ENCODE measurements at regions not wholly inside any gene's neighbourhood (a gene's known extent, or its start where the extent isn't known, plus 50 kb on each side); places are given as distances from the start of the nearest gene placed in this dataset.
"Not testable (repeated sequence)": the region's sequence is repeated elsewhere in the genome, so short reads cannot be mapped to it uniquely, and the experiment has no call there.

- no peak for TF ChIP-seq SMC3 (IDR thresholded peaks at IDR 0.05)
- no peak for TF ChIP-seq JUN (IDR thresholded peaks at IDR 0.05)
- TF ChIP-seq, protein P1, sequence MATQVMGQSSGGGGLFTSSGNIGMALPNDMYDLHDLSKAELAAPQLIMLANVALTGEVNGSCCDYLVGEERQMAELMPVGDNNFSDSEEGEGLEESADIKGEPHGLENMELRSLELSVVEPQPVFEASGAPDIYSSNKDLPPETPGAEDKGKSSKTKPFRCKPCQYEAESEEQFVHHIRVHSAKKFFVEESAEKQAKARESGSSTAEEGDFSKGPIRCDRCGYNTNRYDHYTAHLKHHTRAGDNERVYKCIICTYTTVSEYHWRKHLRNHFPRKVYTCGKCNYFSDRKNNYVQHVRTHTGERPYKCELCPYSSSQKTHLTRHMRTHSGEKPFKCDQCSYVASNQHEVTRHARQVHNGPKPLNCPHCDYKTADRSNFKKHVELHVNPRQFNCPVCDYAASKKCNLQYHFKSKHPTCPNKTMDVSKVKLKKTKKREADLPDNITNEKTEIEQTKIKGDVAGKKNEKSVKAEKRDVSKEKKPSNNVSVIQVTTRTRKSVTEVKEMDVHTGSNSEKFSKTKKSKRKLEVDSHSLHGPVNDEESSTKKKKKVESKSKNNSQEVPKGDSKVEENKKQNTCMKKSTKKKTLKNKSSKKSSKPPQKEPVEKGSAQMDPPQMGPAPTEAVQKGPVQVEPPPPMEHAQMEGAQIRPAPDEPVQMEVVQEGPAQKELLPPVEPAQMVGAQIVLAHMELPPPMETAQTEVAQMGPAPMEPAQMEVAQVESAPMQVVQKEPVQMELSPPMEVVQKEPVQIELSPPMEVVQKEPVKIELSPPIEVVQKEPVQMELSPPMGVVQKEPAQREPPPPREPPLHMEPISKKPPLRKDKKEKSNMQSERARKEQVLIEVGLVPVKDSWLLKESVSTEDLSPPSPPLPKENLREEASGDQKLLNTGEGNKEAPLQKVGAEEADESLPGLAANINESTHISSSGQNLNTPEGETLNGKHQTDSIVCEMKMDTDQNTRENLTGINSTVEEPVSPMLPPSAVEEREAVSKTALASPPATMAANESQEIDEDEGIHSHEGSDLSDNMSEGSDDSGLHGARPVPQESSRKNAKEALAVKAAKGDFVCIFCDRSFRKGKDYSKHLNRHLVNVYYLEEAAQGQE (IDR thresholded peaks at IDR 0.05): no peak
- TF ChIP-seq, protein P2, sequence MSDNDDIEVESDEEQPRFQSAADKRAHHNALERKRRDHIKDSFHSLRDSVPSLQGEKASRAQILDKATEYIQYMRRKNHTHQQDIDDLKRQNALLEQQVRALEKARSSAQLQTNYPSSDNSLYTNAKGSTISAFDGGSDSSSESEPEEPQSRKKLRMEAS (IDR thresholded peaks at IDR 0.05): no peak
- TF ChIP-seq ZFP36 (IDR thresholded peaks at IDR 0.05; ENCODE audit: borderline replicate concordance, partially characterized antibody): no peak
- TF ChIP-seq, protein P3, sequence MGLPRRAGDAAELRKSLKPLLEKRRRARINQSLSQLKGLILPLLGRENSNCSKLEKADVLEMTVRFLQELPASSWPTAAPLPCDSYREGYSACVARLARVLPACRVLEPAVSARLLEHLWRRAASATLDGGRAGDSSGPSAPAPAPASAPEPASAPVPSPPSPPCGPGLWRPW (IDR thresholded peaks at IDR 0.05): no peak
- no peak for TF ChIP-seq ZNF302 (CRISPR knock-in tag; IDR thresholded peaks at IDR 0.05)
- no peak for TF ChIP-seq SREBF2 (IDR thresholded peaks at IDR 0.05)
- TF ChIP-seq KDM1A (IDR thresholded peaks at IDR 0.05; ENCODE audit: low read depth): no peak
- no peak for TF ChIP-seq ATOH8 (CRISPR knock-in tag; IDR thresholded peaks at IDR 0.05; ENCODE audit: low read depth)
- TF ChIP-seq KDM5A (IDR thresholded peaks at IDR 0.05): no peak
- TF ChIP-seq NR3C1 (IDR thresholded peaks at IDR 0.05): no peak
- TF ChIP-seq HOXB13 (CRISPR knock-in tag; IDR thresholded peaks at IDR 0.05; ENCODE audit: low read depth): no peak
- TF ChIP-seq MAFK (IDR thresholded peaks at IDR 0.05; ENCODE audit: partially characterized antibody): no peak
- no peak for TF ChIP-seq FOSL2 (IDR thresholded peaks at IDR 0.05)
- TF ChIP-seq FOSL2 (CRISPR knock-in tag; IDR thresholded peaks at IDR 0.05): no peak
- no peak for TF ChIP-seq EP300 (IDR thresholded peaks at IDR 0.05)
- DNase-seq (ENCODE audit: low read depth in 1 of 2, low spot score in 1 of 2) (no peak), FAIRE-seq (no peak), ATAC-seq (no peak)
- CTCF ChIA-PET: no interaction called here
- Histone ChIP-seq H3K9me3 (peaks cover 4% of the 10 kb centered on the region; the same call in 1 of the 3 replicates), H3K4me2 (no peak overlapping the region), H3K27ac (no peak overlapping the region), H3K4me1 (peaks cover 3% of the 10 kb centered on the region; the same call in 1 of the 3 replicates), H3K4me3 (no peak overlapping the region)
- POLR2A ChIA-PET: no interaction called here
- WGBS (ENCODE audit: missing lambda C conversion rate): 79% methylated on average over 1 of the region's 1 CpG
Observed at GRCh38 chr13:90592943-90593342, 754.5 kb upstream of the MIR17HG start.

DNA sequence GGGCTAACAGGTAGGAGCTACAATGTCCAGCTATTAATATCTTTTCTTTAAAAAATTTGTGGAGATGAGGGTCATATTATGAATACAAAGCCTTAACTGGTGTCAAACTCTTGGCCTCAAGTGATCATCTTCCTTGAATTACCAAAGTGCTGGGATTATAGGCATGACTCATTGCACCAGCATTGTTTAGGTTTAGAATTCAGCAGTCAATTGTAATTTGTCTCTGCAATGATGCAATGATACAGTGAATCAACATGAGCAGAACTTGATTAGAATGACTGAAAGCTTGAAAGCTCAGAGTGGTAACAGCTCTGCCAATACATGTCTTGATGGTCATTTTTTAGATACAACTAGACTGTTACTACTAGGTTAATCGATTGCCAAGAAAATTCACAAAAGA is 752.8 kb upstream of the MIR17HG start:
- no peak for ATAC-seq
- Histone ChIP-seq H3K9me3 (peaks cover 4% of the 10 kb centered on the region; the same call in 1 of the 3 replicates), H3K4me3 (no peak overlapping the region), H3K4me2 (no peak overlapping the region), H3K27ac (no peak overlapping the region), H3K4me1 (peaks cover 3% of the 10 kb centered on the region; the same call in 1 of the 3 replicates)
- ChIA-PET POLR2A (no interaction called here), CTCF (no interaction called here)
- DNase-seq (ENCODE audit: low read depth in 1 of 2, low spot score in 1 of 2): peak in 1 of 2 experiments; percentile 13
- TF ChIP-seq FOSL2 (IDR thresholded peaks at IDR 0.05) (no peak), FOSL2 (CRISPR knock-in tag; IDR thresholded peaks at IDR 0.05) (peak; percentile 51), CHD4 (IDR thresholded peaks at IDR 0.05; ENCODE audit: borderline replicate concordance) (no peak), CEBPB (IDR thresholded peaks at IDR 0.05) (0 out of 4 replicates have a peak, but pooled peaks of 1 of the 2 experiments have one; percentile 23)
- FAIRE-seq: no peak
- 20% methylated on average over 1 of the region's 1 CpG for WGBS (ENCODE audit: missing lambda C conversion rate)

DNA sequence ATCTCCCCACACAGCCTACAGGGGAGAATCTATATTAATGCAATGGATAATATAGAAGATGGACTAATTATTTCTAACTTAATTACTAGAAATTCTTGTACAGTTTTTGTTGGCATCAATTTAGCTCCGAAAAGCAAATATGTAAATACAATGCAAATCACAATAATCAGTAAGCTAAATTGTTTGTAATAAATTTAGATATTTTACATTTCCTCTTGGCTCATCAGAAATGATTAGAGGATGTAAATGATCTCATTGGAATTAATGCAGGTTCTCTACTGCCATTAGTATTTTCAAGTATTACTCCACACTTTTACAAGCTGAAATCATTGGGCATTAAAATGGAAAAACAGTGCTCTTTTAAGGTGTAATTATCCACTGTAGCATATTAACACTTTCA is 741.8 kb upstream of the MIR17HG start:
- DNase-seq (ENCODE audit: low read depth in 1 of 2, low spot score in 1 of 2): no peak
- Histone ChIP-seq H3K4me1 (no peaks in the 10 kb centered on the region), H3K9me3 (no peaks in the 10 kb centered on the region), H3K4me2 (no peak overlapping the region), H3K27ac (no peak overlapping the region), H3K4me3 (no peak overlapping the region)
- TF ChIP-seq JUN (IDR thresholded peaks at IDR 0.05): no peak
- TF ChIP-seq ATOH8 (CRISPR knock-in tag; IDR thresholded peaks at IDR 0.05; ENCODE audit: low read depth): no peak
- TF ChIP-seq GATA3 (IDR thresholded peaks at IDR 0.05; ENCODE audit: borderline replicate concordance): no peak
- TF ChIP-seq ELK1 (IDR thresholded peaks at IDR 0.05; ENCODE audit: low read depth, low read length): no peak
- CTCF ChIA-PET: no interaction called here
- no peak for FAIRE-seq
- 74% methylated on average over 1 of the region's 1 CpG for WGBS (ENCODE audit: missing lambda C conversion rate)
- POLR2A ChIA-PET: no interaction called here
- no peak for ATAC-seq

- FAIRE-seq; H3K9me3 ChIP-seq; H3K4me2 ChIP-seq; H3K4me3 ChIP-seq; POLR2A ChIA-PET; ATAC-seq; CTCF ChIA-PET; H3K27ac ChIP-seq; H3K4me1 ChIP-seq; DNase-seq (ENCODE audit: low read depth in 1 of 2, low spot score in 1 of 2): not testable (repeated sequence)
- WGBS (ENCODE audit: missing lambda C conversion rate): 62% methylated on average over 6 of the region's 6 CpGs
Observed at GRCh38 chr13:90606921-90607320, 740.6 kb upstream of the MIR17HG start.
